IMR-90 (cell line): ENCODE measurements at regions not wholly inside any gene's neighbourhood (a gene's known extent, or its start where the extent isn't known, plus 50 kb on each side); places are given as distances from the start of the nearest gene placed in this dataset.

Experiments
- ATAC-seq: fragments of 200-7000 bp; cut with Tn5 transposase; 2 replicates; pipeline ENCODE4 v1.9.1; 2020; ENCODE audit warnings: low read depth, mild to moderate bottlenecking, moderate library complexity
- BruUV-seq: library from RNA; stranded (reverse); fragments of 400-500 nt; replicated peaks from 2 replicates; lab custom pipeline; 2021; lab: Mats Ljungman, UMichigan
- CTCF ChIA-PET: fragments of 300-600 bp; formaldehyde crosslinking; extraction: SDS; loops from one replicate; lab custom pipeline; 2021; ENCODE audit warnings: antibody characterized with exemption; lab: Yijun Ruan, JAX
- POLR2A ChIA-PET: fragments of 300-600 bp; sonication (Branson Sonifier 250); formaldehyde crosslinking; loops from one replicate; lab custom pipeline; 2022; ENCODE audit warnings: antibody characterized with exemption; ENCODE audit not compliant: unreplicated experiment; lab: Charles Lee
- DNase-seq: peaks from one replicate; pipeline ENCODE4 v3.0.0; 2013
- H2AFZ ChIP-seq: replicated peaks from 2 replicates; pipeline ENCODE3; 2013; ENCODE audit warnings: low read length, mild to moderate bottlenecking; ENCODE audit not compliant: poor library complexity
- H2AK5ac ChIP-seq: 2 replicates; pipeline ENCODE4 v1.6.1; 2013; ENCODE audit warnings: low read depth, low read length, inconsistent platforms
- H2AK9ac ChIP-seq: replicated peaks from 2 replicates; pipeline ENCODE3; 2013; ENCODE audit warnings: mild to moderate bottlenecking, low read depth, low read length, moderate library complexity; ENCODE audit not compliant: poor library complexity
- H2BK120ac ChIP-seq: 2 replicates; pipeline ENCODE4 v1.6.1; 2013; ENCODE audit warnings: low read depth, low read length, inconsistent platforms
- H2BK15ac ChIP-seq: 3 replicates; pipeline ENCODE4 v1.6.1; 2013; ENCODE audit warnings: low read depth, low read length, inconsistent platforms
- H2BK20ac ChIP-seq: 2 replicates; pipeline ENCODE4 v1.6.1; 2013; ENCODE audit warnings: low read depth, mild to moderate bottlenecking, inconsistent platforms, low read length, moderate library complexity
- H2BK5ac ChIP-seq: 2 replicates; pipeline ENCODE4 v1.6.1; 2013; ENCODE audit warnings: mild to moderate bottlenecking, low read depth, low read length, inconsistent platforms; ENCODE audit not compliant: poor library complexity, severe bottlenecking
- H3K14ac ChIP-seq: replicated peaks from 2 replicates; pipeline ENCODE4 v1.6.1; 2013; ENCODE audit warnings: low read depth, low read length, inconsistent platforms
- H3K18ac ChIP-seq: 2 replicates; pipeline ENCODE4 v1.6.1; 2013; ENCODE audit warnings: low read depth, low read length, control low read depth
- H3K23ac ChIP-seq: 2 replicates; pipeline ENCODE4 v1.6.1; 2013; ENCODE audit warnings: low read depth, low read length, inconsistent platforms
- H3K27ac ChIP-seq: 2 replicates; pipeline ENCODE4 v1.5.1; 2013; ENCODE audit warnings: mild to moderate bottlenecking, control low read depth, low read length; ENCODE audit not compliant: insufficient read depth
- H3K27me3 ChIP-seq: 2 replicates; pipeline ENCODE4 v1.6.1; 2013; ENCODE audit warnings: low read length; ENCODE audit not compliant: control insufficient read depth, insufficient read depth
- H3K36me3 ChIP-seq: 2 replicates; pipeline ENCODE4 v1.6.1; 2013; ENCODE audit warnings: low read length, mixed read lengths; ENCODE audit not compliant: control insufficient read depth, insufficient read depth
- H3K4ac ChIP-seq: 2 replicates; pipeline ENCODE4 v1.6.1; 2013; ENCODE audit warnings: low read depth, low read length, inconsistent platforms
- H3K4me1 ChIP-seq: 2 replicates; pipeline ENCODE4 v1.6.1; 2013; ENCODE audit warnings: low read length, mixed read lengths; ENCODE audit not compliant: control insufficient read depth, insufficient read depth
- H3K4me2 ChIP-seq: 2 replicates; pipeline ENCODE4 v1.6.1; 2013; ENCODE audit warnings: low read depth, mild to moderate bottlenecking, control low read depth, low read length, moderate library complexity
- H3K4me3 ChIP-seq: 2 replicates; pipeline ENCODE4 v1.5.1; 2013; ENCODE audit warnings: low read depth, mild to moderate bottlenecking, control low read depth, low read length, moderate library complexity; ENCODE audit not compliant: insufficient read depth
- H3K56ac ChIP-seq: 2 replicates; pipeline ENCODE4 v1.6.1; 2013; ENCODE audit warnings: low read length, inconsistent platforms; ENCODE audit not compliant: insufficient read depth; ENCODE audit errors: extremely low read depth
- H3K79me1 ChIP-seq, 2 experiments: 2 replicates each; pipeline ENCODE4 v1.6.1; 2013; ENCODE audit warnings: low read length in 2 of 2, inconsistent platforms in 1 of 2, low read depth in 1 of 2
- H3K9ac ChIP-seq: 2 replicates; pipeline ENCODE4 v1.6.1; 2013; ENCODE audit warnings: low read depth, low read length, control low read depth
- H3K9me1 ChIP-seq: 2 replicates; pipeline ENCODE4 v1.6.1; 2013; ENCODE audit warnings: low read length, inconsistent platforms; ENCODE audit not compliant: insufficient read depth
- H3K9me3 ChIP-seq: 2 replicates; pipeline ENCODE4 v1.6.1; 2013; ENCODE audit warnings: low read length; ENCODE audit not compliant: control insufficient read depth, insufficient read depth
- H4K20me1 ChIP-seq: 2 replicates; pipeline ENCODE4 v1.6.1; 2013; ENCODE audit warnings: low read length, inconsistent platforms; ENCODE audit not compliant: insufficient read depth
- H4K5ac ChIP-seq: 2 replicates; pipeline ENCODE4 v1.6.1; 2013; ENCODE audit warnings: mild to moderate bottlenecking, low read depth, low read length, control low read depth
- H4K8ac ChIP-seq, 2 experiments: 2 replicates each; pipeline ENCODE4 v1.6.1; 2013; ENCODE audit warnings: low read depth in 2 of 2, low read length in 2 of 2, control low read depth in 1 of 2, inconsistent platforms in 1 of 2
- H4K91ac ChIP-seq: 2 replicates; pipeline ENCODE4 v1.6.1; 2013; ENCODE audit warnings: low read depth, low read length, inconsistent platforms; ENCODE audit not compliant: insufficient read depth
- BHLHE40 ChIP-seq: fragments of 150-350 bp; IDR thresholded peaks from 2 replicates; pipeline ENCODE4 v1.6.1; 2016; ENCODE audit warnings: mild to moderate bottlenecking, low read depth, low read length
- CEBPB ChIP-seq: IDR thresholded peaks from 2 replicates; pipeline ENCODE4 v1.6.1; 2012; ENCODE audit warnings: low read depth, low read length, improper control_type of control experiment
- CHD1 ChIP-seq: IDR thresholded peaks from 2 replicates; pipeline ENCODE4 v1.6.1; 2012; ENCODE audit warnings: low read depth, low read length, improper control_type of control experiment
- CTCF ChIP-seq: conservative IDR thresholded peaks from 2 replicates; pipeline ENCODE4 v1.5.1; 2012; ENCODE audit warnings: mild to moderate bottlenecking, low read depth, low read length, improper control_type of control experiment
- FOS ChIP-seq: fragments of 150-350 bp; IDR thresholded peaks from 2 replicates; pipeline ENCODE4 v1.6.1; 2016; ENCODE audit warnings: low read depth, low read length
- MAFK ChIP-seq: IDR thresholded peaks from 2 replicates; pipeline ENCODE4 v1.6.1; 2012; ENCODE audit warnings: low read depth, low read length, improper control_type of control experiment
- MAZ ChIP-seq: IDR thresholded peaks from 2 replicates; pipeline ENCODE4 v1.6.1; 2012; ENCODE audit warnings: low read depth, mild to moderate bottlenecking, low read length, improper control_type of control experiment, moderate library complexity, borderline replicate concordance
- MXI1 ChIP-seq: IDR thresholded peaks from 2 replicates; pipeline ENCODE4 v1.6.1; 2012; ENCODE audit warnings: low read depth, mild to moderate bottlenecking, low read length, moderate library complexity, borderline replicate concordance
- NFE2L2 ChIP-seq: fragments of 150-350 bp; IDR thresholded peaks from 2 replicates; pipeline ENCODE4 v1.6.1; 2016; ENCODE audit warnings: low read depth, mild to moderate bottlenecking, low read length
- POLR2A ChIP-seq: IDR thresholded peaks from 2 replicates; pipeline ENCODE4 v1.6.1; 2012; ENCODE audit warnings: mild to moderate bottlenecking, low read depth, low read length
- RAD21 ChIP-seq: IDR thresholded peaks from 2 replicates; pipeline ENCODE4 v1.6.1; 2012; ENCODE audit warnings: low read length, improper control_type of control experiment
- RCOR1 ChIP-seq: IDR thresholded peaks from 2 replicates; pipeline ENCODE4 v1.6.1; 2012; ENCODE audit warnings: mild to moderate bottlenecking, low read length, improper control_type of control experiment; ENCODE audit not compliant: insufficient replicate concordance
- RFX5 ChIP-seq: IDR thresholded peaks from 2 replicates; pipeline ENCODE4 v1.8.0; 2012; ENCODE audit warnings: low read depth, mild to moderate bottlenecking, low read length, moderate library complexity
- SMC3 ChIP-seq: fragments of 150-350 bp; IDR thresholded peaks from 2 replicates; pipeline ENCODE4 v1.6.1; 2016; ENCODE audit warnings: low read depth, mild to moderate bottlenecking, antibody characterized with exemption, low read length, moderate library complexity
- USF2 ChIP-seq: fragments of 150-350 bp; IDR thresholded peaks from 2 replicates; pipeline ENCODE4 v1.6.1; 2017; ENCODE audit warnings: mild to moderate bottlenecking, antibody characterized with exemption, low read length, low read depth
- WGBS, 2 experiments: methylation state at CpG; one replicate each; pipeline versions ENCODE4 v1.1.5 to v1.1.7; 2013; ENCODE audit warnings: missing lambda C conversion rate in 2 of 2; ENCODE audit not compliant: insufficient read length in 1 of 2; ENCODE audit errors: extremely low coverage in 2 of 2; 5-methylcytosine and 5-hydroxymethylcytosine counted together
- dilution Hi-C: fragments of 300-500 bp; cut with HindIII; formaldehyde crosslinking; loops from one replicate; pipeline ENCODE4 v1.14.3; 2018; ENCODE audit warnings: low sequenced_read_pairs; ENCODE audit not compliant: unreplicated experiment
- in situ Hi-C: fragments of 300-500 bp; cut with MboI; formaldehyde crosslinking; loops from 3 replicates; pipeline ENCODE4 v1.14.3; 2019; ENCODE audit warnings: low sequenced_read_pairs, inconsistent platforms, mixed read lengths
- intact Hi-C: fragments of 100-400 bp; cut with micrococcal nuclease; formaldehyde crosslinking; loops from 2 replicates; pipeline ENCODE4 v1.10.0; 2022
- TF ChIP-seq, protein P1 (sequence below): fragments of 150-350 bp; IDR thresholded peaks from 2 replicates; pipeline ENCODE4 v1.6.1; 2016; ENCODE audit warnings: low read depth, mild to moderate bottlenecking, low read length, moderate library complexity, borderline replicate concordance

DNA sequence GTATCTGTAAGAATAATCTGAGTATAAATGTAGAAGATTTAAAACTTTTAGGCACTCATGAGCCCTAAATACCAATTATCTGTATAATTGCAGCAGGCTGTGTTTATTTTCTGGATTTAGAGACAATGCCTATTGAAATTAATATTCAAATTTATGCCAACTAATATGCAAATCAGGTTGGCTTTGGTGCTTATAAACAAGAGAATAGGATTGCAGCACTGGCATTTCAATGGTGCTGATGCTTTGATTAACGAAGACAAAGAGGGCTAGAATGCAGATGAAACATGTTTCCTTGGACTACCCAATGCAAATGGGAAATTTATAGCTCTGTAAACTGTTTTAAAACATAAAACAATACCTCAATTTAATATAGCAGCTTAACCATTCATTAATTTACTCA is 70.7 kb upstream of the GATB start:
- DNase-seq (no peak), ATAC-seq (no peak)
- Histone ChIP-seq H3K4me2 (no peak overlapping the region), H4K91ac (no peak overlapping the region), H2AK9ac (no peak overlapping the region), H2BK5ac (no peak overlapping the region), H3K18ac (no peak overlapping the region), H2AK5ac (no peak overlapping the region), H2BK20ac (no peak overlapping the region), H2AFZ (no peak overlapping the region), H3K27me3 (peaks cover 12% of the 10 kb centered on the region), H4K20me1 (no peaks in the 10 kb centered on the region), H3K4ac (no peak overlapping the region), H3K23ac (no peak overlapping the region), H4K8ac (no peak overlapping the region), H3K9me3 (no peaks in the 10 kb centered on the region), H4K5ac (no peak overlapping the region), H3K9me1 (no peaks in the 10 kb centered on the region), H3K79me1 (no peaks in the 10 kb centered on the region), H2BK120ac (no peak overlapping the region), H3K9ac (no peak overlapping the region), H3K4me1 (no peaks in the 10 kb centered on the region), H3K27ac (no peak overlapping the region), H3K36me3 (no peaks in the 10 kb centered on the region), H3K56ac (no peak overlapping the region), H3K4me3 (no peak overlapping the region), H2BK15ac (no peak overlapping the region), H3K14ac (no peak overlapping the region)
- in situ Hi-C loops = no loop called here
- intact Hi-C loops = no loop called here
- TF ChIP-seq CHD1 = no peak
- no peak for TF ChIP-seq MXI1
- no peak for TF ChIP-seq RFX5
- no peak for TF ChIP-seq MAZ
- TF ChIP-seq NFE2L2 = no peak
- TF ChIP-seq, protein P1, sequence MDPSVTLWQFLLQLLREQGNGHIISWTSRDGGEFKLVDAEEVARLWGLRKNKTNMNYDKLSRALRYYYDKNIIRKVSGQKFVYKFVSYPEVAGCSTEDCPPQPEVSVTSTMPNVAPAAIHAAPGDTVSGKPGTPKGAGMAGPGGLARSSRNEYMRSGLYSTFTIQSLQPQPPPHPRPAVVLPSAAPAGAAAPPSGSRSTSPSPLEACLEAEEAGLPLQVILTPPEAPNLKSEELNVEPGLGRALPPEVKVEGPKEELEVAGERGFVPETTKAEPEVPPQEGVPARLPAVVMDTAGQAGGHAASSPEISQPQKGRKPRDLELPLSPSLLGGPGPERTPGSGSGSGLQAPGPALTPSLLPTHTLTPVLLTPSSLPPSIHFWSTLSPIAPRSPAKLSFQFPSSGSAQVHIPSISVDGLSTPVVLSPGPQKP = no peak
- no peak for TF ChIP-seq CEBPB
- TF ChIP-seq RAD21 = no peak
- no peak for TF ChIP-seq CTCF
- no peak for TF ChIP-seq FOS
- no peak for TF ChIP-seq RCOR1
- TF ChIP-seq POLR2A = no peak
- TF ChIP-seq BHLHE40 = no peak
- no peak for TF ChIP-seq SMC3
- no peak for TF ChIP-seq USF2
- TF ChIP-seq MAFK = no peak
- CTCF ChIA-PET = no interaction called here
- WGBS, 2 experiments = no CpG with 5 or more reads among the region's 1 CpG
- dilution Hi-C loops = no loop called here
- POLR2A ChIA-PET = no interaction called here
- no TSS peak for BruUV-seq
